ENCODE measurements at regions not wholly inside any gene's neighbourhood (a gene's known extent, or its start where the extent isn't known, plus 50 kb on each side); places are given as distances from the start of the nearest gene placed in this dataset.

GRCh38 chr13:40471076-40471475 is 195.4 kb downstream of the FOXO1 start:
- no peaks in the 10 kb centered on the region for H3K36me3 ChIP-seq (ENCODE audit: insufficient read depth)
- H3K79me2 ChIP-seq (replicated peaks; ENCODE audit: insufficient read depth), result no peaks in the 10 kb centered on the region
- no peaks in the 10 kb centered on the region for H3K27me3 ChIP-seq (ENCODE audit: insufficient read depth)
- Mint-ChIP-seq H3K4me3 (no peak overlapping the region), H3K9me3 (no peaks in the 10 kb centered on the region; the same call in 2 of the 3 replicates), H3K4me1 (peaks cover 3% of the 10 kb centered on the region; the same call in 2 of the 3 replicates), H3K36me3 (ENCODE audit: low read depth) (peaks cover 4% of the 10 kb centered on the region; the same call in 2 of the 3 replicates), H3K27ac (no peak overlapping the region), H3K27me3 (ENCODE audit: insufficient read depth, low read depth, poor library complexity) (peaks cover 5% of the 10 kb centered on the region)
- no peak overlapping the region for H3K4me2 ChIP-seq
- no peak overlapping the region for H3K4me3 ChIP-seq
- ATAC-seq (no peak), DNase-seq (ENCODE audit: low spot score) (no peak)
- H3K4me1 ChIP-seq (ENCODE audit: insufficient read depth), result no peaks in the 10 kb centered on the region
- peaks cover 11% of the 10 kb centered on the region for H3K9me2 ChIP-seq (ENCODE audit: insufficient read depth)
- H2AFZ ChIP-seq, result no peak overlapping the region
- no peak overlapping the region for H3K27ac ChIP-seq (ENCODE audit: low read depth)
- H4K20me1 ChIP-seq (replicated peaks; ENCODE audit: insufficient read depth), result no peaks in the 10 kb centered on the region
- no peak for TF ChIP-seq JUNB (IDR thresholded peaks at IDR 0.05; ENCODE audit: unreplicated experiment)
- TF ChIP-seq ETS1 (IDR thresholded peaks at IDR 0.05), result no peak
- no peak for TF ChIP-seq REST (IDR thresholded peaks at IDR 0.05; ENCODE audit: unreplicated experiment)
- no peak for TF ChIP-seq NANOG (IDR thresholded peaks at IDR 0.05; ENCODE audit: borderline replicate concordance)
- TF ChIP-seq POLR2AphosphoS5 (IDR thresholded peaks at IDR 0.05; ENCODE audit: low read depth), result no peak
- TF ChIP-seq STAT1 (IDR thresholded peaks at IDR 0.05; ENCODE audit: unreplicated experiment), result no peak
- TF ChIP-seq ZNF462 (CRISPR knock-in tag; IDR thresholded peaks at IDR 0.05), result no peak
- no peak for TF ChIP-seq ZNF331 (CRISPR knock-in tag; IDR thresholded peaks at IDR 0.05; ENCODE audit: low read depth)
- TF ChIP-seq CTCF (conservative IDR thresholded peaks at IDR 0.05; ENCODE audit: low read depth in 2 of 2), result no peak
- TF ChIP-seq CREB1 (CRISPR knock-in tag; IDR thresholded peaks at IDR 0.05; ENCODE audit: low read depth), result no peak
- no peak for TF ChIP-seq EZH2 (IDR thresholded peaks at IDR 0.05; ENCODE audit: low read depth, unreplicated experiment)
- TF ChIP-seq EZH2phosphoT487 (IDR thresholded peaks at IDR 0.05; ENCODE audit: unreplicated experiment), result no peak
- no peak for TF ChIP-seq ZNF114 (CRISPR knock-in tag; IDR thresholded peaks at IDR 0.05)
- no peaks in the 10 kb centered on the region for H3F3A ChIP-seq (replicated peaks; ENCODE audit: low read depth)

Data from GM23338 (cell line).